Stimulated activated naive CD8-positive, alpha-beta T cell treated with anti-CD3 and anti-CD28 coated beads, Interleukin-15, Interleukin-2, amounts not matched to agents 100 ng/mL and 50 ng/mL, for 24 hours (primary cell): ENCODE measurements at regions not wholly inside any gene's neighbourhood (a gene's known extent, or its start where the extent isn't known, plus 50 kb on each side); places are given as distances from the start of the nearest gene placed in this dataset.
"Not testable (repeated sequence)": the region's sequence is repeated elsewhere in the genome, so short reads cannot be mapped to it uniquely, and the experiment has no call there.

Source experiments
- H3K27ac Mint-ChIP-seq: one replicate; pipeline ENCODE4 v1.8.0; 2021; ENCODE audit warnings: mild to moderate bottlenecking, mixed read lengths
- H3K27me3 Mint-ChIP-seq: one replicate; pipeline ENCODE4 v1.8.0; 2021; ENCODE audit warnings: mixed read lengths
- H3K36me3 Mint-ChIP-seq: one replicate; pipeline ENCODE4 v1.8.0; 2021; ENCODE audit warnings: low read depth, mixed read lengths
- H3K4me1 Mint-ChIP-seq: one replicate; pipeline ENCODE4 v1.8.0; 2021; ENCODE audit warnings: low read depth, mixed read lengths
- H3K4me3 Mint-ChIP-seq: one replicate; pipeline ENCODE4 v1.8.0; 2021; ENCODE audit warnings: mild to moderate bottlenecking, mixed read lengths
- H3K9me3 Mint-ChIP-seq: one replicate; pipeline ENCODE4 v1.8.0; 2021; ENCODE audit warnings: mixed read lengths

- Mint-ChIP-seq H3K4me1 (no peaks in the 10 kb centered on the region), H3K27me3 (no peaks in the 10 kb centered on the region), H3K4me3 (no peak overlapping the region), H3K27ac (no peak overlapping the region), H3K36me3 (no peaks in the 10 kb centered on the region), H3K9me3 (peaks cover 5% of the 10 kb centered on the region)
These were observed 752.5 kb upstream of the SLITRK5 start for GRCh38 chr13:86918682-86919081.

DNA sequence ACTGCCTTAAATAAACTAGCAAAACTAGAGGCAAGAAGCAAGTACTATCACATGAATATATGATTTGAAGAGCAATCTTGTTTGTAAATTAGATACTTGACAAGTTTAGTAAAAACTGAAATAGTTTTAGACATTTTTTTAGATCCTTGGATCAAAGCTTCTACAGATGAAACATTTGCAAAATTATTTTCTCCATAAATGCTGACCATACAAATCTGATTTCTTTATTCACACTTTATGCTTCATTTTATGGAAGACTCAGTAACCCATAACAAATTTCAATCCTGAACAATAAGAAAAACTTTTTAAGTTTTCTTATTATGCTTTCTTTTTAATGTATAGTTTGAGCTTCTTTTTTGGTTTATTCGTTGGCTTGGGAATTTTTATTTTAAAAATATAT lies 750.2 kb upstream of the SLITRK5 start:
- Mint-ChIP-seq H3K4me1 (no peaks in the 10 kb centered on the region), H3K27ac (no peak overlapping the region), H3K4me3 (no peak overlapping the region), H3K27me3 (no peaks in the 10 kb centered on the region), H3K9me3 (peaks cover 4% of the 10 kb centered on the region), H3K36me3 (no peaks in the 10 kb centered on the region)

GRCh38 chr13:86922936-86923335 lies 748.2 kb upstream of the SLITRK5 start:
- H3K27me3 Mint-ChIP-seq: no peaks in the 10 kb centered on the region
- H3K9me3 Mint-ChIP-seq: peaks cover 4% of the 10 kb centered on the region
- no peaks in the 10 kb centered on the region for H3K36me3 Mint-ChIP-seq
- no peak overlapping the region for H3K4me3 Mint-ChIP-seq
- H3K27ac Mint-ChIP-seq: no peak overlapping the region
- no peaks in the 10 kb centered on the region for H3K4me1 Mint-ChIP-seq

- not testable (repeated sequence) for H3K4me1 Mint-ChIP-seq, H3K36me3 Mint-ChIP-seq, H3K4me3 Mint-ChIP-seq, H3K9me3 Mint-ChIP-seq, H3K27me3 Mint-ChIP-seq, H3K27ac Mint-ChIP-seq
These were observed 744.3 kb upstream of the SLITRK5 start for GRCh38 chr13:86926916-86927315.

GRCh38 chr13:86932776-86933334 lies 738.3 kb upstream of the SLITRK5 start:
- no peaks in the 10 kb centered on the region for H3K27me3 Mint-ChIP-seq
- no peaks in the 10 kb centered on the region for H3K36me3 Mint-ChIP-seq
- H3K9me3 Mint-ChIP-seq: no peaks in the 10 kb centered on the region

DNA sequence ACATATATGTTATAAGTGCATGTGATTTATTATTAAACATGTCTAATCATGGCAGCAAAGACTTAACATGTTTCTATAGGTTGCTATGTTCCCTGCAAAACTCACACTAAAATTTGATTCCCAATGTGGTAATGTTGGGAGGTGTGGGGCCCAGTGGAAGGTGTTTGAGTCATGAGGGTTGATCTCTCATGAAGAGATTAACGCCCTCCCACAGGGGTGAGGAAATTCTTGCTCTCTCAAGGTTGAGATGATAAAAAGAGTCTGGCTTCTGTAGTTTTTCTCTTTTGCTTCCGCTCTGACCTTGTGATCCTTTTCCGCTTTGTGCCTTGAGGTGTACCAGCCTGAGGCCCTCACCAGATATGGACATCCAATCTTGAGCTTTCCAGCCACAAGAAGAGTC lies 737.5 kb upstream of the SLITRK5 start:
- no peaks in the 10 kb centered on the region for H3K36me3 Mint-ChIP-seq

More at GRCh38 chr13:86932776-86933334, 738.3 kb upstream of the SLITRK5 start:
- Mint-ChIP-seq H3K4me3 (no peak overlapping the region), H3K27ac (no peak overlapping the region), H3K4me1 (no peaks in the 10 kb centered on the region)

DNA sequence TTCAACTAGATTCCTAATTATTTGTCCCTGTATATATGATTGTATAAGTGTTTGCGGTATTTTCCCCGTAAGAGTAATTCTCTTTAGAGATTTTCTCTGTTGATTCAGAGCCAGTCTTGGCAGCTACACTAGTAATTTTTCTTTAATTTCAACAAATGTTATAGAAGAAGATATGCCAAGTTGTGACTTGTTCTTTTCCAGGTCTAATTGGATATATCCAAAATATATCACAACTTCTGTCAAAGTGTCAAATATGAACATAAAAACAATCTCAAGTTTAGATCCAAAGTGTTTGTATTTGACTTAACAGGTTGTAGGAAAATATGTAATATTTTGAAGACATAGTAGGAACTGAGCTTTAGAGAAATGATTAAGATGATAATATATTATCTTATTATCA lies 733.9 kb upstream of the SLITRK5 start:
- no peaks in the 10 kb centered on the region for H3K27me3 Mint-ChIP-seq
- no peak overlapping the region for H3K4me3 Mint-ChIP-seq

More for the DNA sequence above, 737.5 kb upstream of the SLITRK5 start:
- Mint-ChIP-seq H3K4me3 (no peak overlapping the region), H3K27me3 (no peaks in the 10 kb centered on the region), H3K4me1 (no peaks in the 10 kb centered on the region), H3K27ac (no peak overlapping the region), H3K9me3 (no peaks in the 10 kb centered on the region)

DNA sequence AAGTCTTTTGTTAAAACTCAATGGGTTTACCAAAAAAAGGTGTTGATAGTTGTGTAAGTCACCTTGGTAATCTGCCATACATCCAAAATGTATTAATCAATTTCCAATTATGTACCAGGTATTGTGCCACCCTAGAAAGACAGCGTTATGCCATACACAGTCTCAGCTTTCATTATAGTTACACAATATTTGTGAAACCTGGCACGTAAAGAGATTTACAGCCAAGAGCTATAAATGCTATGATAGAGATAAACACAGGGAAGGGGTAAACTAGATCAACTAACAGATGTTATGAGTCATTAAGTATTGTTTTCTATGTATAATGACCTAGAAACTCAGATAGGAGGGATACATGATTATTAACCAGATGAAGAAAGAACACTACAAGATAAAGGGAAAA lies 725.6 kb upstream of the SLITRK5 start:
- H3K36me3 Mint-ChIP-seq: no peaks in the 10 kb centered on the region

More for the DNA sequence above, 733.9 kb upstream of the SLITRK5 start:
- Mint-ChIP-seq H3K4me1 (no peaks in the 10 kb centered on the region), H3K27ac (no peak overlapping the region), H3K36me3 (no peaks in the 10 kb centered on the region), H3K9me3 (peaks cover 8% of the 10 kb centered on the region)

GRCh38 chr13:86946734-86947133 lies 724.4 kb upstream of the SLITRK5 start:
- H3K36me3 Mint-ChIP-seq: no peaks in the 10 kb centered on the region
- no peak overlapping the region for H3K4me3 Mint-ChIP-seq
- H3K4me1 Mint-ChIP-seq: no peaks in the 10 kb centered on the region
- no peak overlapping the region for H3K27ac Mint-ChIP-seq
- no peaks in the 10 kb centered on the region for H3K27me3 Mint-ChIP-seq
- peaks cover 8% of the 10 kb centered on the region for H3K9me3 Mint-ChIP-seq

More for the DNA sequence above, 725.6 kb upstream of the SLITRK5 start:
- Mint-ChIP-seq H3K9me3 (peaks cover 10% of the 10 kb centered on the region), H3K4me3 (no peak overlapping the region), H3K27ac (no peak overlapping the region), H3K4me1 (no peaks in the 10 kb centered on the region), H3K27me3 (no peaks in the 10 kb centered on the region)

GRCh38 chr13:86954341-86954740 lies 716.8 kb upstream of the SLITRK5 start:
- no peaks in the 10 kb centered on the region for H3K27me3 Mint-ChIP-seq
- no peaks in the 10 kb centered on the region for H3K4me1 Mint-ChIP-seq
- no peak overlapping the region for H3K4me3 Mint-ChIP-seq
- H3K27ac Mint-ChIP-seq: no peak overlapping the region
- no peaks in the 10 kb centered on the region for H3K36me3 Mint-ChIP-seq
- H3K9me3 Mint-ChIP-seq: peaks cover 7% of the 10 kb centered on the region

- Mint-ChIP-seq H3K4me3 (no peak overlapping the region), H3K27me3 (no peaks in the 10 kb centered on the region), H3K9me3 (peaks cover 9% of the 10 kb centered on the region), H3K27ac (no peak overlapping the region), H3K36me3 (no peaks in the 10 kb centered on the region), H3K4me1 (no peaks in the 10 kb centered on the region)
These were observed 710.3 kb upstream of the SLITRK5 start for GRCh38 chr13:86960876-86961275.

- Mint-ChIP-seq H3K36me3 (no peaks in the 10 kb centered on the region), H3K27ac (no peak overlapping the region), H3K9me3 (peaks cover 4% of the 10 kb centered on the region), H3K4me3 (no peak overlapping the region), H3K27me3 (no peaks in the 10 kb centered on the region), H3K4me1 (no peaks in the 10 kb centered on the region)
These were observed 696.7 kb upstream of the SLITRK5 start for GRCh38 chr13:86974251-86974994.

DNA sequence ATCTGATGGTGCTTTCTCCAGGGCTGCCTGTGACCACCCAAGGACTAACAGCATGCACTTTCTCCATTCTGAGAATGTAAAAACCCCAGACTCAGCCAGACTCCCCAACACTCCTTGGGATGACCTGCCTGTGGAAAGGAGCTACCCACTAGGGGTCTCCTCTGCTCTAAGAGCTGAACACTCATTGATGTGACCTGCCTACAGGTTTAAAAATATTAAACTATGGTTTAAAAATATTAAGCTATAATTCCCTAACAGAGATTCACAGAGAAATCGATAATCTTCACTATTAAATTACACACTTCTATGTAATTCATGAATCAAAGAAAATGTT lies 696.2 kb upstream of the SLITRK5 start:
- Mint-ChIP-seq H3K27ac (no peak overlapping the region), H3K36me3 (no peaks in the 10 kb centered on the region), H3K4me1 (no peaks in the 10 kb centered on the region), H3K4me3 (no peak overlapping the region), H3K27me3 (no peaks in the 10 kb centered on the region), H3K9me3 (peaks cover 4% of the 10 kb centered on the region)

DNA sequence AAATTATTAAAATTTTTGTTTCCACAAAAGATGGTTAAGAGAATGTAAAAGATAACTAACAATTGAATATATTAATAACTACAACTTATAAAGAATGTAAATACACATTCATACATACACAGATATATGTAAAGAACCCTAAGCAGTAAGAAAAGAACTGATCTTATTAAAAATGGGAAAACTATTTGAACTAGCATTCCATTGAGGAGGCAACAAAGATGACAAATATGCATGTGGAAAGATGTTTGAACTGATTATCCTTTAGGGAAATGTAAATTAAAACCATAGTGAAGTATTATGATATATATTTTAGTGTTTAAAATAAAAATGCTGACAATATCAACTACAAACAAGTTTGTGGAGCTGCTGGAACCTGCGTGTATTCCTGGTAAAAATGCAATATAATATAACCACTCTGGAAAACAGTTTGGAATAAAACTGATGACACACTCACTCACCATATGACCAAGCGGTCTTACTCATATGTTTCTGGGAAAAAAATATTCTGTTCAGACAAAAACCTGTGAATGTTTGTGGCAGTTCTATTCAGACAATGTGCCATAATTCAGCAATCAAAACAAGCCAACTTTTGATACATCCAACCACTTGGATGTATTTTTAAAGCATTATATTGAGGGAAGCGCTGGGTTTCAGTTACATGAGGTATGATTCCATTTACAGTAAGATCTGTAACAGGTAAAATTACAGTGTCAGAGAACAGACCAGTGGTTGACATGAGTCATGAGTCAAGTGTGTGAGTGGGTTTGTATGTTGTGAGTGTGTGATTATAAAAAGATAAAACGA lies 694.4 kb upstream of the SLITRK5 start:
- Mint-ChIP-seq H3K4me1 (no peaks in the 10 kb centered on the region), H3K4me3 (no peak overlapping the region), H3K9me3 (peaks cover 4% of the 10 kb centered on the region), H3K27ac (no peak overlapping the region), H3K27me3 (no peaks in the 10 kb centered on the region), H3K36me3 (no peaks in the 10 kb centered on the region)

- no peaks in the 10 kb centered on the region for H3K27me3 Mint-ChIP-seq
- peaks cover 3% of the 10 kb centered on the region for H3K9me3 Mint-ChIP-seq
- no peak overlapping the region for H3K4me3 Mint-ChIP-seq
- no peaks in the 10 kb centered on the region for H3K36me3 Mint-ChIP-seq
- no peaks in the 10 kb centered on the region for H3K4me1 Mint-ChIP-seq
- H3K27ac Mint-ChIP-seq: no peak overlapping the region
These were observed 684.7 kb upstream of the SLITRK5 start for GRCh38 chr13:86986448-86986847.
